PC-3 (cell line): ENCODE measurements at regions not wholly inside any gene's neighbourhood (a gene's known extent, or its start where the extent isn't known, plus 50 kb on each side); places are given as distances from the start of the nearest gene placed in this dataset.

Experiments used
- ATAC-seq: fragments of 200-7000 bp; cut with Tn5 transposase; 2 replicates; pipeline ENCODE4 v1.9.1; 2020; ENCODE audit warnings: mild to moderate bottlenecking, moderate library complexity
- BruUV-seq: library from RNA; stranded (reverse); fragments of 400-500 nt; replicated peaks from 2 replicates; lab custom pipeline; 2021; lab: Mats Ljungman, UMichigan
- CTCF ChIA-PET: fragments of 300-600 bp; sonication (Branson Sonifier 250); formaldehyde crosslinking; loops from one replicate; lab custom pipeline; 2022; ENCODE audit warnings: antibody characterized with exemption; lab: Charles Lee
- POLR2A ChIA-PET: fragments of 300-600 bp; sonication (Branson Sonifier 250); formaldehyde crosslinking; loops from one replicate; lab custom pipeline; 2022; ENCODE audit warnings: antibody characterized with exemption; ENCODE audit not compliant: unreplicated experiment; lab: Charles Lee
- DNase-seq: peaks from one replicate; pipeline ENCODE4 v3.0.0-alpha.2; 2015
- H2AFZ ChIP-seq: fragments of 300-600 bp; sonication (generic); 2 replicates; pipeline ENCODE4 v1.6.0; 2016; ENCODE audit warnings: antibody characterized with exemption, low read length
- H3F3A ChIP-seq: fragments of 300-600 bp; sonication (generic); one replicate; pipeline ENCODE4 v1.6.0; 2017; ENCODE audit warnings: antibody characterized with exemption, low read length, control low read depth, mild to moderate bottlenecking; ENCODE audit not compliant: unreplicated experiment
- H3K27ac ChIP-seq: fragments of 300-600 bp; sonication (generic); 2 replicates; pipeline ENCODE4 v1.5.1; 2016; ENCODE audit warnings: mild to moderate bottlenecking, low read length
- H3K27me3 ChIP-seq: fragments of 300-600 bp; sonication (generic); 2 replicates; pipeline ENCODE4 v1.6.1; 2016; ENCODE audit warnings: low read length, mixed read lengths
- H3K36me3 ChIP-seq: fragments of 300-600 bp; sonication (generic); 2 replicates; pipeline ENCODE4 v1.6.1; 2016; ENCODE audit warnings: low read depth, mixed run types, low read length, mixed read lengths
- H3K4me1 ChIP-seq: fragments of 300-600 bp; sonication (generic); 2 replicates; pipeline ENCODE4 v1.5.1; 2016; ENCODE audit warnings: low read length; ENCODE audit not compliant: insufficient read depth
- H3K4me2 ChIP-seq: fragments of 300-600 bp; sonication (generic); 2 replicates; pipeline ENCODE4 v1.6.0; 2016; ENCODE audit warnings: low read length
- H3K4me3 ChIP-seq: fragments of 300-600 bp; sonication (generic); 2 replicates; pipeline ENCODE4 v1.5.1; 2016; ENCODE audit warnings: mild to moderate bottlenecking, low read length, mixed read lengths
- H3K79me2 ChIP-seq: fragments of 300-600 bp; sonication (generic); 2 replicates; pipeline ENCODE4 v1.6.1; 2017; ENCODE audit warnings: low read length, mixed read lengths
- H3K9ac ChIP-seq: fragments of 300-600 bp; sonication (generic); 2 replicates; pipeline ENCODE4 v1.6.0; 2016; ENCODE audit warnings: mild to moderate bottlenecking, low read length
- H3K9me2 ChIP-seq: fragments of 300-600 bp; sonication (generic); replicated peaks from 2 replicates; pipeline ENCODE4 v1.6.1; 2016; ENCODE audit warnings: mixed run types, low read length, mixed read lengths
- H3K9me3 ChIP-seq: fragments of 300-600 bp; sonication (generic); 2 replicates; pipeline ENCODE4 v1.6.1; 2016; ENCODE audit warnings: low read length, mixed read lengths
- H4K20me1 ChIP-seq: fragments of 300-600 bp; sonication (generic); 2 replicates; pipeline ENCODE4 v1.6.1; 2016; ENCODE audit warnings: low read length, mixed read lengths
- EZH2 ChIP-seq: fragments of 300-600 bp; sonication (generic); IDR thresholded peaks from one replicate; pipeline ENCODE4 v1.6.1; 2017; ENCODE audit warnings: antibody characterized with exemption, mild to moderate bottlenecking, low read length; ENCODE audit not compliant: unreplicated experiment
- EZH2phosphoT487 ChIP-seq: fragments of 300-600 bp; sonication (generic); IDR thresholded peaks from 2 replicates; pipeline ENCODE4 v1.6.1; 2018; ENCODE audit warnings: mild to moderate bottlenecking, antibody characterized with exemption, low read length, borderline replicate concordance
- intact Hi-C: fragments of 100-400 bp; cut with micrococcal nuclease; formaldehyde crosslinking; loops from 2 replicates; pipeline ENCODE4 v1.9.0; 2023
- TF ChIP-seq, protein P1 (sequence below): fragments of 300-600 bp; sonication (generic); conservative IDR thresholded peaks from 2 replicates; pipeline ENCODE4 v1.5.1; 2017; ENCODE audit warnings: antibody characterized with exemption, low read depth, mild to moderate bottlenecking, low read length

DNA sequence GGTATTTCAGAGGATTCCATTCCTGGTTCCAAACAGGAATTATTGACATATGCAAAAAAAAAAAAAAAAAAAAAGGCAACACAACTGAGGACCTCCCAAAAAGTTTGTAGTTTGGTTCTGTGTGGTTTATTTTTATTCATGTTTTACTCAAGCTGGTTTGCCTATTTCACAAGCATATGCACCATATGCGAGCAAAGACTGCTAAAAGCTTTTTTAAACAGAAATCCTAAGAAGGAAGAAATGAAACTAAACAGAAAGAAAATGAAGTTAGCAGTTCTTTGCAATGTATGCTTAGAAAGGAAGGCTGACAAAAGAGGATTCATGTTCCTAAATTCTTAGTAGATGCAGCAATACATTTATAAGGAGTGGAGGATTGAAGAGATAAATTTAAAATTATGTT lies 487.6 kb upstream of the FLRT2 start:
- Histone ChIP-seq H3K9ac (no peak overlapping the region), H2AFZ (no peak overlapping the region), H3K4me3 (no peak overlapping the region), H3K4me2 (no peak overlapping the region), H4K20me1 (no peaks in the 10 kb centered on the region), H3K27me3 (no peaks in the 10 kb centered on the region), H3K4me1 (no peaks in the 10 kb centered on the region), H3K27ac (no peak overlapping the region), H3F3A (no peaks in the 10 kb centered on the region), H3K79me2 (no peaks in the 10 kb centered on the region), H3K36me3 (no peaks in the 10 kb centered on the region), H3K9me2 (no peaks in the 10 kb centered on the region), H3K9me3 (peaks cover 12% of the 10 kb centered on the region; the same call in 1 of the 2 replicates)
- ChIA-PET CTCF (no interaction called here), POLR2A (no interaction called here)
- BruUV-seq = no TSS peak
- DNase-seq (no peak), ATAC-seq (no peak)
- intact Hi-C loops = no loop called here
- TF ChIP-seq, protein P1, sequence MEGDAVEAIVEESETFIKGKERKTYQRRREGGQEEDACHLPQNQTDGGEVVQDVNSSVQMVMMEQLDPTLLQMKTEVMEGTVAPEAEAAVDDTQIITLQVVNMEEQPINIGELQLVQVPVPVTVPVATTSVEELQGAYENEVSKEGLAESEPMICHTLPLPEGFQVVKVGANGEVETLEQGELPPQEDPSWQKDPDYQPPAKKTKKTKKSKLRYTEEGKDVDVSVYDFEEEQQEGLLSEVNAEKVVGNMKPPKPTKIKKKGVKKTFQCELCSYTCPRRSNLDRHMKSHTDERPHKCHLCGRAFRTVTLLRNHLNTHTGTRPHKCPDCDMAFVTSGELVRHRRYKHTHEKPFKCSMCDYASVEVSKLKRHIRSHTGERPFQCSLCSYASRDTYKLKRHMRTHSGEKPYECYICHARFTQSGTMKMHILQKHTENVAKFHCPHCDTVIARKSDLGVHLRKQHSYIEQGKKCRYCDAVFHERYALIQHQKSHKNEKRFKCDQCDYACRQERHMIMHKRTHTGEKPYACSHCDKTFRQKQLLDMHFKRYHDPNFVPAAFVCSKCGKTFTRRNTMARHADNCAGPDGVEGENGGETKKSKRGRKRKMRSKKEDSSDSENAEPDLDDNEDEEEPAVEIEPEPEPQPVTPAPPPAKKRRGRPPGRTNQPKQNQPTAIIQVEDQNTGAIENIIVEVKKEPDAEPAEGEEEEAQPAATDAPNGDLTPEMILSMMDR = no peak
- TF ChIP-seq EZH2 (no peak), EZH2phosphoT487 (no peak)

- Histone ChIP-seq H3K9me2 (no peaks in the 10 kb centered on the region), H3K4me1 (no peaks in the 10 kb centered on the region), H3K9me3 (peaks cover 13% of the 10 kb centered on the region; the same call in 1 of the 2 replicates), H3K9ac (no peak overlapping the region), H3K4me3 (no peak overlapping the region), H3F3A (no peaks in the 10 kb centered on the region), H3K27ac (no peak overlapping the region), H3K36me3 (no peaks in the 10 kb centered on the region), H4K20me1 (no peaks in the 10 kb centered on the region), H3K4me2 (no peak overlapping the region), H2AFZ (no peak overlapping the region), H3K79me2 (no peaks in the 10 kb centered on the region), H3K27me3 (no peaks in the 10 kb centered on the region)
- ATAC-seq (no peak), DNase-seq (no peak)
- no TSS peak for BruUV-seq
- no peak for TF ChIP-seq EZH2phosphoT487
- TF ChIP-seq, protein P1 = no peak
- no peak for TF ChIP-seq EZH2
- ChIA-PET CTCF (no interaction called here), POLR2A (interaction anchor here (0.7 kb wide), 1 partner anchor 78 kb away, joined by 9 read pairs; no protein-coding TSS in a partner anchor)
- intact Hi-C loops = no loop called here
These were observed 479.8 kb upstream of the FLRT2 start for GRCh38 chr14:85050180-85050579.

DNA sequence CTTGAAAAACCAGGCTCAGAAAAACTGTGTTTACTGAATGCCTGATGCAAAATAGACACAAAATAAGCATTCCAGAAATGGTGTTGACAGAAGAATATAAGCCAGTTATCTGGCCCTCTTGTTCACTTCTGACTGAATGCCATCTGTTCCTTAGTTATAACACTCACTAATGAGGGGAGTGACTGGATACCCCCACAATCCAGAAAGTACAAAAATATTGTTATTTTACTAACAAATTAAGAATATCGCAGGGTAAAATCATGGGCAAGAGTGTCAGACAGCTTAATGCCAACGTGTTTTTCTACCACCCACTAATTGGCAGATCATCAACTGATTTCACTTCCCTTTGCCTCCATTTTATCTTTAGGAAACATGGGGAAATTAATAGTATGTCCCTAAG lies 477.3 kb upstream of the FLRT2 start:
- no peak overlapping the region for H3K27ac ChIP-seq
- peaks cover 28% of the 10 kb centered on the region for H3K9me3 ChIP-seq
- no peak overlapping the region for H3K9ac ChIP-seq
- CTCF ChIA-PET = no interaction called here
- intact Hi-C loops = no loop called here
- H3K27me3 ChIP-seq = no peaks in the 10 kb centered on the region
- POLR2A ChIA-PET = no interaction called here
- no peak overlapping the region for H3K4me3 ChIP-seq
- no peak overlapping the region for H2AFZ ChIP-seq
- BruUV-seq = no TSS peak
- no peaks in the 10 kb centered on the region for H3K9me2 ChIP-seq
- ATAC-seq (no peak), DNase-seq (no peak)
- H3K4me2 ChIP-seq = no peak overlapping the region
- no peaks in the 10 kb centered on the region for H4K20me1 ChIP-seq
- no peaks in the 10 kb centered on the region for H3K36me3 ChIP-seq
- TF ChIP-seq, protein P1 = no peak
- TF ChIP-seq EZH2 (no peak), EZH2phosphoT487 (no peak)
- no peaks in the 10 kb centered on the region for H3K79me2 ChIP-seq
- no peaks in the 10 kb centered on the region for H3K4me1 ChIP-seq
- no peaks in the 10 kb centered on the region for H3F3A ChIP-seq
